ENCODE measurements at regions not wholly inside any gene's neighbourhood (a gene's known extent, or its start where the extent isn't known, plus 50 kb on each side); places are given as distances from the start of the nearest gene placed in this dataset.

DNA sequence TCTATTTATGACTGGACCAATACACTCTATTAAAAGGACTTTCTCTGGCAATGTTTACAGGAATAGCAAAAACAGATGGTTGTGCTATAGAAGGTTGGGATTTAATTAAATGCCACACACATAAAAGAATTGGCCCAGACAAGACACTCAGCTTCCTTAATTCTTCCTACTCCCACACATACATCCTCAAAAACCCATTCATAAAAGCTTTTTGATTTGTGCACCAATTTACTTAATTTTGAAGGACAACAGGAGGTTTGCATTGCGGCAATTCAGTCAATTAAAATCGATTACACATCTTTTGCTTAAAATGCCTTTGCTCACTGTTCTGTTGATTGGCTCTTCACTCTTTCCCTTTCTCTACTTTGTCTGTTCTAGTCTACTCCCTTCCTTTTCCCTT lies 317.1 kb downstream of the CBLL2 start:
- CTCF ChIA-PET (ENCODE audit: low intra/inter-chr PET ratio): no interaction called here
- BruUV-seq (replicated peaks): no TSS peak
- Histone ChIP-seq H3K27ac (ENCODE audit: extremely low read depth, low read depth, low read length) (no peak overlapping the region), H3K79me2 (ENCODE audit: control insufficient read depth, insufficient read depth, low read length) (no peaks in the 10 kb centered on the region), H4K20me1 (replicated peaks; ENCODE audit: control insufficient read depth, insufficient read depth, low read length) (no peaks in the 10 kb centered on the region), H3K4me1 (replicated peaks in 1 of 2; ENCODE audit: control insufficient read depth in 2 of 2, insufficient read depth in 2 of 2, low read length in 2 of 2) (no peaks in the 10 kb centered on the region), H3K9me1 (ENCODE audit: control insufficient read depth, insufficient read depth, low read length) (no peaks in the 10 kb centered on the region), H2AFZ (ENCODE audit: low read depth, low read length) (no peak overlapping the region), H3K36me3 (ENCODE audit: control insufficient read depth, insufficient read depth, low read length) (no peaks in the 10 kb centered on the region), H3K27me3 (ENCODE audit: control insufficient read depth in 2 of 2, insufficient read depth in 2 of 2, low read length in 2 of 2) (no peaks in the 10 kb centered on the region), H3K4me2 (ENCODE audit: insufficient read depth, low read length) (no peak overlapping the region), H3K4me3 (no peak overlapping the region), H3K9ac (ENCODE audit: insufficient read depth in 1 of 2, low read depth in 2 of 2, low read length in 2 of 2) (no peak overlapping the region), H3K9me3 (replicated peaks; ENCODE audit: control insufficient read depth, insufficient read depth, low read depth, low read length) (no peaks in the 10 kb centered on the region)
- DNase-seq (ENCODE audit: extremely low read depth in 1 of 4, low spot score in 3 of 4) (no peak), FAIRE-seq (no peak), ATAC-seq (no peak)
- POLR2A ChIA-PET: no interaction called here
- 0% methylated on average over 2 of the region's 2 CpGs for WGBS (ENCODE audit: insufficient coverage, low coverage, missing lambda C conversion rate)
- intact Hi-C loops (cut with micrococcal nuclease) (no loop called here), in situ Hi-C loops (cut with MboI) (no loop called here)
- TF ChIP-seq GABPB2 (CRISPR knock-in tag; conservative IDR thresholded peaks at IDR 0.05) (no peak), TAL1 (IDR thresholded peaks at IDR 0.05) (no peak), ERF (CRISPR knock-in tag; IDR thresholded peaks at IDR 0.05) (no peak), TAF9B (IDR thresholded peaks at IDR 0.05; ENCODE audit: partially characterized antibody) (no peak), ETV6 (IDR thresholded peaks at IDR 0.05; ENCODE audit: borderline replicate concordance in 1 of 2, low read depth in 2 of 2, low read length in 1 of 2) (no peak), ETV6 (CRISPR knock-in tag; IDR thresholded peaks at IDR 0.05; ENCODE audit: borderline replicate concordance) (no peak), NCOA2 (IDR thresholded peaks at IDR 0.05; ENCODE audit: partially characterized antibody in 2 of 2) (no peak), MECOM (CRISPR knock-in tag; IDR thresholded peaks at IDR 0.05) (no peak), BCLAF1 (IDR thresholded peaks at IDR 0.05; ENCODE audit: borderline replicate concordance in 1 of 2, control insufficient read depth in 1 of 2, low read depth in 2 of 2, low read length in 1 of 2) (no peak), CHD4 (IDR thresholded peaks at IDR 0.05; ENCODE audit: insufficient read depth, insufficient replicate concordance, low read depth, low read length, poor library complexity, severe bottlenecking) (no peak), ZNF589 (CRISPR knock-in tag; IDR thresholded peaks at IDR 0.05; ENCODE audit: low read depth) (no peak), MCM7 (IDR thresholded peaks at IDR 0.05) (no peak), CREM (IDR thresholded peaks at IDR 0.05; ENCODE audit: low read depth) (no peak), ZNF586 (CRISPR knock-in tag; conservative IDR thresholded peaks at IDR 0.05) (no peak), CBX8 (IDR thresholded peaks at IDR 0.05; ENCODE audit: borderline replicate concordance, extremely low read depth, low read depth, low read length, poor library complexity, severe bottlenecking) (no peak), ZNF217 (CRISPR knock-in tag; IDR thresholded peaks at IDR 0.05) (no peak), ZFP1 (CRISPR knock-in tag; IDR thresholded peaks at IDR 0.05) (no peak), TCF15 (CRISPR knock-in tag; IDR thresholded peaks at IDR 0.05) (no peak)
- TF ChIP-seq, protein P1, sequence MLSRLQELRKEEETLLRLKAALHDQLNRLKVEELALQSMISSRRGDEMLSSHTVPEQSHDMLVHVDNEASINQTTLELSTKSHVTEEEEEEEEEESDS (CRISPR knock-in tag; IDR thresholded peaks at IDR 0.05): no peak
